K562 (cell line): ENCODE measurements at regions not wholly inside any gene's neighbourhood (a gene's known extent, or its start where the extent isn't known, plus 50 kb on each side); places are given as distances from the start of the nearest gene placed in this dataset.

Experiments
- FOSL1 ChIP-seq: fragments of 200-800 bp; sonication (Bioruptor generic); conservative IDR thresholded peaks from 2 replicates; pipeline ENCODE4 v1.6.1; 2016; ENCODE audit warnings: missing genetic modification characterization, missing compliant biosample characterization
- MED1 ChIP-seq: sonication (generic); formaldehyde crosslinking; IDR thresholded peaks from 2 replicates; pipeline ENCODE4 v1.8.1; 2023; ENCODE audit warnings: missing genetic modification reagents, borderline replicate concordance
- PHF21A ChIP-seq: fragments of 450-650 bp; IDR thresholded peaks from 2 replicates; pipeline ENCODE4 v1.6.1; 2017; ENCODE audit warnings: low read depth, borderline replicate concordance
- POLR3G ChIP-seq: IDR thresholded peaks from 2 replicates; pipeline ENCODE4 v1.6.1; 2011; ENCODE audit not compliant: insufficient read length, insufficient replicate concordance; ENCODE audit errors: extremely low read depth
- RAD21 ChIP-seq, 2 experiments: fragments of 250-450 bp in 1 of 2; fragments of 450-650 bp in 1 of 2; sonication (Bioruptor Pico) in 1 of 2; formaldehyde crosslinking in 1 of 2; IDR thresholded peaks in 1 of 2; conservative IDR thresholded peaks in 1 of 2; 2 replicates each; pipeline versions ENCODE4 v1.4.0 to v1.8.0; 2020 to 2022; ENCODE audit warnings: mild to moderate bottlenecking in 2 of 2, moderate library complexity in 1 of 2
- SMARCA5 ChIP-seq: fragments of 450-650 bp; IDR thresholded peaks from 2 replicates; pipeline ENCODE4 v1.6.1; 2016
- TEAD4 ChIP-seq, 2 experiments: sonication (generic) in 1 of 2; formaldehyde crosslinking in 1 of 2; IDR thresholded peaks; 2 replicates each; pipeline versions ENCODE4 v1.6.1 to v1.8.0; 2012 to 2022; ENCODE audit warnings: borderline replicate concordance in 1 of 2, inconsistent platforms in 1 of 2, low read length in 1 of 2, mild to moderate bottlenecking in 1 of 2, missing genetic modification reagents in 1 of 2
- U2AF1 ChIP-seq: fragments of 200-400 bp; formaldehyde crosslinking; optimal IDR thresholded peaks from 2 replicates; pipeline ENCODE3; 2017; ENCODE audit warnings: mild to moderate bottlenecking, low read depth, low read length, moderate library complexity
- TF ChIP-seq, protein P1 (sequence below), 2 experiments: fragments of 450-650 bp in 1 of 2; sonication (generic) in 1 of 2; formaldehyde crosslinking in 1 of 2; IDR thresholded peaks; 2 replicates each; pipeline versions ENCODE4 v1.7.1 to v1.9.0; 2016 to 2022; ENCODE audit warnings: inconsistent platforms in 1 of 2, mild to moderate bottlenecking in 1 of 2, missing genetic modification reagents in 1 of 2
- TF ChIP-seq, protein P2 (sequence below), 2 experiments: fragments of 450-650 bp; formaldehyde crosslinking in 1 of 2; IDR thresholded peaks; 2 replicates each; pipeline versions ENCODE4 v1.4.0 to v1.6.1; 2014 to 2020; ENCODE audit warnings: mild to moderate bottlenecking in 2 of 2, borderline replicate concordance in 1 of 2, low read depth in 1 of 2

DNA sequence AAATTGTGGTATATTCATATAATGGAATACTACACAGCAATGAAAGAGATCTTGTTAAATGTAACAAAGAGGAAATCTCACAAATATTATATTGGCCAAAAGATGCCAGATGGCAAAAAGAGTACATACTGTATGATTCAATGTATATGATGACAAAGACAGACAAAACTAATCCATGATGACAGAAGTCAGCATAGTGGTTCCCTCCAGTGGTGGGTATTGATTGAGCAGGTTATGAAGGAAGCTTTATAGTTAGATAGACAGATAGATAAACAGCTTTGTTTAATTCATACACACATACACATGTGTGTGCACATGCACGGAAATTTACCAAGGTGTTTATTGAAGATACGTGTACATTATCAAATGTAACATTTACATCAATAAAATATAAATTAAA lies 74.4 kb upstream of the SMIM36 start (continued):
- TF ChIP-seq FOSL1 (tag) (no peak), POLR3G (no peak), MED1 (CRISPR knock-in tag) (no peak), TEAD4 (IDR thresholded peaks at IDR 0.05; ENCODE audit: low read length) (no peak), TEAD4 (CRISPR knock-in tag; IDR thresholded peaks at IDR 0.05; ENCODE audit: borderline replicate concordance) (no peak), U2AF1 (no peak), PHF21A (no peak), SMARCA5 (no peak), RAD21 (CRISPR knock-in tag; conservative IDR thresholded peaks at IDR 0.05 in 1 of 2, IDR thresholded peaks at IDR 0.05 in 1 of 2) (peak in 1 of 2 experiments; percentile 62; a peak in 2 of 4 replicates)
- TF ChIP-seq, protein P1, sequence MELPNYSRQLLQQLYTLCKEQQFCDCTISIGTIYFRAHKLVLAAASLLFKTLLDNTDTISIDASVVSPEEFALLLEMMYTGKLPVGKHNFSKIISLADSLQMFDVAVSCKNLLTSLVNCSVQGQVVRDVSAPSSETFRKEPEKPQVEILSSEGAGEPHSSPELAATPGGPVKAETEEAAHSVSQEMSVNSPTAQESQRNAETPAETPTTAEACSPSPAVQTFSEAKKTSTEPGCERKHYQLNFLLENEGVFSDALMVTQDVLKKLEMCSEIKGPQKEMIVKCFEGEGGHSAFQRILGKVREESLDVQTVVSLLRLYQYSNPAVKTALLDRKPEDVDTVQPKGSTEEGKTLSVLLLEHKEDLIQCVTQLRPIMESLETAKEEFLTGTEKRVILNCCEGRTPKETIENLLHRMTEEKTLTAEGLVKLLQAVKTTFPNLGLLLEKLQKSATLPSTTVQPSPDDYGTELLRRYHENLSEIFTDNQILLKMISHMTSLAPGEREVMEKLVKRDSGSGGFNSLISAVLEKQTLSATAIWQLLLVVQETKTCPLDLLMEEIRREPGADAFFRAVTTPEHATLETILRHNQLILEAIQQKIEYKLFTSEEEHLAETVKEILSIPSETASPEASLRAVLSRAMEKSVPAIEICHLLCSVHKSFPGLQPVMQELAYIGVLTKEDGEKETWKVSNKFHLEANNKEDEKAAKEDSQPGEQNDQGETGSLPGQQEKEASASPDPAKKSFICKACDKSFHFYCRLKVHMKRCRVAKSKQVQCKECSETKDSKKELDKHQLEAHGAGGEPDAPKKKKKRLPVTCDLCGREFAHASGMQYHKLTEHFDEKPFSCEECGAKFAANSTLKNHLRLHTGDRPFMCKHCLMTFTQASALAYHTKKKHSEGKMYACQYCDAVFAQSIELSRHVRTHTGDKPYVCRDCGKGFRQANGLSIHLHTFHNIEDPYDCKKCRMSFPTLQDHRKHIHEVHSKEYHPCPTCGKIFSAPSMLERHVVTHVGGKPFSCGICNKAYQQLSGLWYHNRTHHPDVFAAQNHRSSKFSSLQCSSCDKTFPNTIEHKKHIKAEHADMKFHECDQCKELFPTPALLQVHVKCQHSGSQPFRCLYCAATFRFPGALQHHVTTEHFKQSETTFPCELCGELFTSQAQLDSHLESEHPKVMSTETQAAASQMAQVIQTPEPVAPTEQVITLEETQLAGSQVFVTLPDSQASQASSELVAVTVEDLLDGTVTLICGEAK (IDR thresholded peaks at IDR 0.05) = no peak
- TF ChIP-seq, protein P1 (CRISPR knock-in tag; IDR thresholded peaks at IDR 0.05) = no peak
- TF ChIP-seq, protein P2, sequence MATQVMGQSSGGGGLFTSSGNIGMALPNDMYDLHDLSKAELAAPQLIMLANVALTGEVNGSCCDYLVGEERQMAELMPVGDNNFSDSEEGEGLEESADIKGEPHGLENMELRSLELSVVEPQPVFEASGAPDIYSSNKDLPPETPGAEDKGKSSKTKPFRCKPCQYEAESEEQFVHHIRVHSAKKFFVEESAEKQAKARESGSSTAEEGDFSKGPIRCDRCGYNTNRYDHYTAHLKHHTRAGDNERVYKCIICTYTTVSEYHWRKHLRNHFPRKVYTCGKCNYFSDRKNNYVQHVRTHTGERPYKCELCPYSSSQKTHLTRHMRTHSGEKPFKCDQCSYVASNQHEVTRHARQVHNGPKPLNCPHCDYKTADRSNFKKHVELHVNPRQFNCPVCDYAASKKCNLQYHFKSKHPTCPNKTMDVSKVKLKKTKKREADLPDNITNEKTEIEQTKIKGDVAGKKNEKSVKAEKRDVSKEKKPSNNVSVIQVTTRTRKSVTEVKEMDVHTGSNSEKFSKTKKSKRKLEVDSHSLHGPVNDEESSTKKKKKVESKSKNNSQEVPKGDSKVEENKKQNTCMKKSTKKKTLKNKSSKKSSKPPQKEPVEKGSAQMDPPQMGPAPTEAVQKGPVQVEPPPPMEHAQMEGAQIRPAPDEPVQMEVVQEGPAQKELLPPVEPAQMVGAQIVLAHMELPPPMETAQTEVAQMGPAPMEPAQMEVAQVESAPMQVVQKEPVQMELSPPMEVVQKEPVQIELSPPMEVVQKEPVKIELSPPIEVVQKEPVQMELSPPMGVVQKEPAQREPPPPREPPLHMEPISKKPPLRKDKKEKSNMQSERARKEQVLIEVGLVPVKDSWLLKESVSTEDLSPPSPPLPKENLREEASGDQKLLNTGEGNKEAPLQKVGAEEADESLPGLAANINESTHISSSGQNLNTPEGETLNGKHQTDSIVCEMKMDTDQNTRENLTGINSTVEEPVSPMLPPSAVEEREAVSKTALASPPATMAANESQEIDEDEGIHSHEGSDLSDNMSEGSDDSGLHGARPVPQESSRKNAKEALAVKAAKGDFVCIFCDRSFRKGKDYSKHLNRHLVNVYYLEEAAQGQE (IDR thresholded peaks at IDR 0.05; ENCODE audit: borderline replicate concordance) = peak; percentile 43; the same call in 1 of the 2 replicates
- TF ChIP-seq, protein P2 (CRISPR knock-in tag; IDR thresholded peaks at IDR 0.05; ENCODE audit: low read depth) = no peak
